Peyer's patch (tissue), 4 donors: ENCODE measurements at regions not wholly inside any gene's neighbourhood (a gene's known extent, or its start where the extent isn't known, plus 50 kb on each side); places are given as distances from the start of the nearest gene placed in this dataset.

Experiments
- CTCF ChIP-seq, 6 experiments: fragments of 450-650 bp in 4 of 6; fragments of 200-600 bp in 2 of 6; sonication (generic) in 1 of 6; IDR thresholded peaks; one replicate each; pipeline ENCODE4 v1.5.1; 2017 to 2019; ENCODE audit warnings: antibody characterized with exemption in 6 of 6, mild to moderate bottlenecking in 3 of 6, moderate library complexity in 1 of 6
- POLR2A ChIP-seq, 2 donors: fragments of 450-650 bp; IDR thresholded peaks; one replicate each; pipeline ENCODE4 v1.5.1; 2017; ENCODE audit warnings: antibody characterized with exemption in 2 of 2, mild to moderate bottlenecking in 2 of 2, moderate library complexity in 2 of 2

DNA sequence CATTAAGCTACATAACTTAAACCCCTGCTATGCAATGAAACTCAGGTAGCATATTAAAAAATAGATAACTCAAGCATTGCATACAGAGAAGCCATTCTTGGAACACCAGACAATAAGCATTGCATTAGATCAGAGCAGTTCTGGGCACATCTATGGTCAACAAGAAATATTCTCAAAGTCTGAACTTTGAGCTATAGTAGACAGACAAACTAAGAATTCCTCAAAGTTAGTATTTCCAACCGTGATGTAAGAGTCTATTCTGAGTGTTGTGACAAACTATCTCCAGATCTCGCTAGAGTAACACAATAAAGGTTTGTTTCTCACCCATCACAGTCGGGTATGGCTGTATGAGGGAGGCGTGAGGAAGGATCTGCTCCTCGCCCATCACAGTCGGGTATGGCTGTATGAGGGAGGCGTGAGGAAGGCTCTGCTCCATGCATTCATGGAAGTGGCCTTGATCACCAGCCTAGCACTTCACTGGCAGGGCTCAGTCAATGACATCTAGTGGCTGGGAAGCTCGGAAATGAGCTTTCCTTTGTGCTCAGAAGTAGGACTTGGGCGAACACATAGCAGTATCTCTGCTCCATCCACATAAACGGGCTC lies 61.6 kb upstream of the ANKRD1 start:
- TF ChIP-seq CTCF (IDR thresholded peaks at IDR 0.05) (no peak), POLR2A (IDR thresholded peaks at IDR 0.05) (no peak)
